GM19463 (cell line): ENCODE measurements at regions not wholly inside any gene's neighbourhood (a gene's known extent, or its start where the extent isn't known, plus 50 kb on each side); places are given as distances from the start of the nearest gene placed in this dataset.

Experiments
- ATAC-seq: cut with Tn5 transposase; IDR thresholded peaks from one replicate; pipeline ENCODE4 v1.9.1; 2021; ENCODE audit warnings: mild to moderate bottlenecking, moderate library complexity; ENCODE audit not compliant: unreplicated experiment

DNA sequence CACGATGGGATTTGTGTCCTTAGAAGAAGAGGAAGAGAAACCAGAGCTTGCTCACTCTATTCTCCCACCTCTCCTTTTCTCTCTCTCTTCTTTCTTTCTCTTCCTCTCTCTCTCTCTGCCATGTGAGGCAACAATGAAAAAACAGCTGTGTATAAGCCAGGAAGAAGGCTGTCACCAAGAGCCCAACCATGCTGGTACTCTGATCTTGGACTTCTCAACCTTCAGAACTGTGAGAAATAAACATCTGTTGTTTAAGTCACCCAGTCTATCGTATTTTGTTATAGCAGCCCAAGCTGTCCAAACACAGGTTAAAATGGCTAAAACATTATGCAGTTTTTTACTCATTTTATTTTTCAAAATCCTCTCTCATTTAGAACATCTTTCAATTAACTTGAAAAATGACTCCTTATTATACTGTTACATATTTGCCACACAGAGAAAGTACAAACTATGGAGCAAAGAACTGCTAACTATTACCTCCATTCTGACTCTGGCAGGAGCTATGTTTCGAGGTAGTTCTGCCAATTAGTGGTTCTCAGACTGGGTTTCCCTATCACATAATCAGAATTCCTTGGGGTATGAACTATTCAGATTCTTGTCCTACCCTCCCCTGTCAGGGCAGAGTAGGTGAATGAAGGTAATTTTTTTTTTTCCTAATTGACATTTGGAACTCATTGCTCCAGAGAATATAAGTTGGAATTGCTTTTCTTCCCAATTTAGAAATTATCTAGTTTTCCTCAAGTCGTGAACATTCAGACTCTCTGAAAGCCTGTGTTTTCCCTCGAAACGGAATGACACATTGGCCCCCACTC is 434.6 kb downstream of the ENC1 start:
- no peak for ATAC-seq

DNA sequence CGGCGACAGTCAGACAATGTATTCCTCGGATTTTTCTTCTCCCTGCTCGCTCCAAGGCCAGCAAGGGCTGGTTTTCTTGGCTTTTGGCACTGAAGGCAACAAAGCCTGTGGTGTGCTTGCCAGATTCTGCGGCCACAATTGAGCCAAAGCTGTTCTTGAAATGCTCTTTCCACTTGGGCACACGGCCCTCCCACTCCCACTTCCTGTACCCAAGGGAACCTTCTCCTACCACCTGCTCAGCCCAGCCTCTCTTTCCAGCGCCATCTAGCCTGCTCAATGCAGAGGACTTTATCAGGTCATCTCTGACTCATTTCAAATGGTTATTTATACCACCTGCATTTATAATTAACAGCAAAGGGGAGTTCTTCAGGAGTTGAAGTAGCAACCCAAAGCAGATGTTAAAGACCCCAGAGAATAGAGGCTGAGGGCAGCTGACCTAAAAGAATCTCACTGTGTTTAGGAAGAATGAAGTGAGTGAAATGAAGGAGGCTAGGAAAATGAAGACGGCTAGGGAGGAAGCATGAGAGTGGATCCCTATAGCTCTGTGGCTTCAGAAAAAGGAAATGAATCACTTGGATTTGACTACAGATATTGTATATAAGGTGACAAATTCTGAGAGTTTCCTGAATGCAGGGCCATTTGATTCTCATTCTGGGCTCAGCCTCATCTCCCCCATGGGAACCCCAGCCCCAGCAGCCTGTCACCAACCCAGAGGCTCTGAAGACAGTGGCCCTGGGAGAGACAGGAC is 439.0 kb downstream of the ENC1 start:
- peak; percentile 59 for ATAC-seq

DNA sequence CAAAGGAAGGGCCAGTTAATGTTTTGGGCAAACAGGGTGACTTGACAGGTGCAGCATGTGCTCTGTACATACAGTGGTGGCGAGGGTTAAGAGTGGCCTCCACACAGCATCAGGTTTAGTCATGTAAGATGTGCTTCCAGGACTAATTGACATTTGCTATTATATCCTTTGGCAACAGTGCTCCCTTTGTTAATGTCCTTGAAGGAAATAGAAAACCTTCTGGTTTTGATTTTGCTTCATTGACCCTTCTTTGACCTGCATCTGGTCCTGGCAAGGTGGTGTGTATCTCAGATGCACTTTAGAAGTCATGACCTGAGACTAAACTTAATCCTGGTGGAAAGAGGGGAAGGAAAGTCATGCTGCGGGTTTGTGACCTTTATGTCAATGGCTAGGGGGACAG is 440.0 kb downstream of the ENC1 start:
- ATAC-seq = no peak

DNA sequence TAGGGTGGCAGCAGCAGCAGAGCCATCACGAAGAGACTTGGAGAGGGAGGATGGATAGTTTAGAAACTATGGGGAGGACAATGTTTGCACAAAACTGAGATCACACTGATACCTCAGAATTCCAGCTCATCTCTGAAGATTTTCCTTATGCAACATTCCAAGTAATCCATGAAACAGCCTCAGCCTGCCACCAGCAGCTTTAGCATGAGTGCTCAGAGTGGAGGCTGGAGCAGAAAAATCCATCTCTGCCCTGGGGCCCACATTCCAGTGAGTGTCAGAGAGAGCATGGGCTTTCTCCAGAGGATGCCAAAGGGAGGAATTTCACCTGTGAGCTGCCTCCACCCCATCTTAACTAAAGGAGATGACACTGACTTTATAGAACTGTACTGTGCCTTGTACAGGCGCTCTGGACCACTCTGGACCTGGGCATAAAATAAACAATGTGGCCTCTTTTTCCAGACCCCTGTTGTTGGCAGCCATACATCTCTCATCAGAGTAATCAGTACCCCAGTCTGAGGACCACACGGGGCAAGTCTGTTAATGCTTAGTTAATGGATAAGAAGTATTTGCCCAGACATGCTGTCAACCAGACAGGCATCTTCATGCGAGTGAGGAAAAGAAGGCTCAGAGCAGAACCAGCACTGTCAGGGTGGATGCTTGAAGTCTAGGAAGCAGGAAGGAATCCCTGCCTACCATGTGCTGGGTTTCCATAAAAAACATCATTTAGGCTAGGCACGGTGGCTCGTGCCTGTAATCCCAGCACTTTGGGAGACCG is 440.9 kb downstream of the ENC1 start:
- ATAC-seq = no peak

DNA sequence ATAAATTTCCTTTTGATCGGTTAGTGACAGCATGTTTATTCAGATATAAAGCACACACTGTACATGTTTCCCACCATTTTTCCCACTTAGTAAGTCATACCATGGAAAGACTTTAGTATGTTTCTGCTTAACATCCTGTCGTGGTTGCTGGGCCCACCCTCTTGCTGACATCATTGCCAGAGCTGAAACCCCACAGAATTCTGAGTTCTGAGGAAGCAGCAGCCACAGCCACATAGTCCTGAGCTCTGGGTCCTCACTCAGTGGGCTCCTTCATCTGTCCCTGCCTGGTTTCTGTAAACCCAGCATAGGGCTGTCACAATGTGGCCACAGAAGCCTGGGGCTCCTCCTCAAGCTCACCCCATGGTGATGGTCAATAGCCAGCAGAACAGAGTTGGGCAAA is 441.5 kb downstream of the ENC1 start:
- ATAC-seq = no peak

DNA sequence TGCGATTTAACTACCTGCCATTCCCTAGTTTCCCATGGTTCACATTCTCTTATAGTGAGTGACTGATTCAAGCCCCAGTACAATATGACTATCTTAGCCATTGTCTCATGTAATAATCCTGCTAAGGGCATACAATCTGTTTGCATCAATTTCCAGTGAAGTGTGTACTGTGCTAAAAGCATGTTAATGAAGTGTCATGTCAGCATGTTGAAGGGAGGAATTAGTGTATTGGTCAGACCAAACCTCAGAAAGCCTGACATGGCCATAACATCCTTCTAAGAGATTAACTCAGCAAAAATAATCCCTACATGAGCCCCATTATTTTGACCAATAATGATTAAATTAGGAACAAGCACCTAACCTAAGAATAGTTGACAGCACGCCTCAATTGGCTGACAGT is 442.4 kb downstream of the ENC1 start:
- ATAC-seq = no peak

DNA sequence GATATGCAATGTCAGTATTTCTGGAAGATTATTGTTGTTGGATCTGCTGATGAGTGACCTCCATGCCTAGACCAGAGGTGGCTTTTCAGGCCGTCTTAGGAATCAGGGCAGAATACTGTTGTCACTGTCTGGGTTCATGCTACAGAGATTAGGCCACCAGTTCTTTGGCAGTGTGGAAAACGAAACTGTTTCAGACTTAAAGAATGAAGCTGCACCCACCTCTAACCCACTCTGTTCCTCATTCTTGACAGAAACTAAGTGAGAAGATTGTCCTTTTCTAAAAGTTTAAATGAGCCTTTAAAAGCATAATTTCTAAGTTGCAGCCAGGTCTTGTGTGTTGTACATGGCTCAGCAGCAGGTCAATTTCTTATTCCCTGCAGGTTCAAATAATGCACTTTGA is 444.3 kb downstream of the ENC1 start:
- ATAC-seq = peak; percentile 69

DNA sequence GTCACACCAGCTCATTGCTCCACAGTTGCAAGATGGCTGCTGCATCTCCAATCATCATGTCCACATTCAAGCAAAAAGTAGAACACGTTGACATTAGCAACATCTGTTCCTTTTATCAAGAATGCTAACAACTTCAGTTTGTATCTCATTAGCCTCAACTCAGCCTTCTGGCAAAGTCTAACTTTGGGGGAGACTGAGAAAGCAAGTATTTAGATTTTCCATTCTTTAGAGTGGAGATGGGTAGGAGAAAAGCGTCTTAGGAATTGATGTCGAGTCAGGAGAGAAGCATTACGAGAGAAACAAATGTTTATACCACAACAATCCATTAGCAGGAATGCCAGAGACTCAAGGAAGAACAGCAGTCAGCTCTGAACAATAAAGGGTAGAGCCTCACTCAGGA is 446.3 kb downstream of the ENC1 start:
- ATAC-seq = no peak

DNA sequence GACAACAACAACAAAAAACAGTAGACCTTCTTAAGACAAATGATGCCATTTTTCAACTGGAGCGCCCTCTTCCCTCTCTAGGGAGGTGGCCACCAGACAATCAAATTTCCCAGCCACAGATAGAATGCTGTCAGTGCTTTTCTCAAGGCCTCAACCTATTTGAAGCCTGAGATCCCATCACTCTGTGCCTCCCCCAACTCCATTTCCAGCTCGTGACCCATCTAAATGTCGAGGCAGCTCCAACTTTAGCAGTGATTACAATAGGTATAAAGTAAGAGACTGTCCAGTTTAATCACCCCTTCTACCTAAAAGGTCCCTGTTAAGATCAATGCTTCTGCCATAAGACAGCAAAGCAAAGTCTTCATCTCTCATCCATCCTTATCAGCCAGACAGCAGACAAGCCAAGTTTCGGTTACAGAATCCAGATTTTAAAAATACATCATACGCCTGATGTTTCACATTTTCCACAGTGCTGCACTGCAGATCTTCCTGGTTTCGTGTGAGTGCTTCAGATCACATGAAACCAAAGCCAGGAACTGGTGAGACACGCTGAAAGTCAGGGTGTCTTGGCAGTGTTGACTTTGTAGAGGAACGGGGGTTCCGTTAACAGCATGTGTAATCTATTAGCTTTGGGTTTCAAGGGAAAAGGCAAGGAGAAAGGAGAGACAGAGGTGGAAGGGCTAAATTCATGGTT is 447.8 kb downstream of the ENC1 start:
- no peak for ATAC-seq

DNA sequence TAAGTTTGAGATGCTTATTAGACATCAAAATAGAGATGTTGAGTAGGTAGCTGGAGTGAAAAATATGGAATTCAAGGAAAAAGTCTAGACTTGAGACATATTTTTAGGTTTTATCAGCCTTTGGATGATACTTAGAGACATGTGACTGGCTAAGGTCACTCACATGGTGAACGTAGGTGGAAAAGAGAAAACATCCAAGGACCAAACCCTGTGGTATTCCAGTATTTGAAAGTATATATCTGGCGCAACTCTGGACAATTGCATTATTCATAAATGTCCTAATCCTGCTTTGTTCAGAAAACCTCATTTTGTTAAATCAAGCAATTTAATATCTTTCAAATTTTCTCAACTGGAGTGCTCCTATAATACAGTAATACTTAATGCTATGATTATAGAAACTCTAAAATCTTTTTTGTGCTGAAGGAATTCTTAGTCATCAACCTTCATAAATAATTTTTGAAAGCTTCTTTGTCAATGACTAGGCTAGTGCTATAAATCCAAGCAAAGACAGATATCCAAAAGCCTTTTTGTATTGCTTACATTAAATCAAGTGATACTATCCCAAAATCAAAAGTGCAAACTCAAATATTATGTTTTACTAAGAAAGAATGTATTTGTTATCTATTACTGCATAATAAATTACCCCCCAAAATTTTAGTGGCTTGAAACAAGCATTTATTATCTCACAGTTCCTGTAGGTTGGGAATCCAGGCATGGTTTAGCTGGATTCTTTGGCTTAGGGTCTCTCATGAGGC is 452.0 kb downstream of the ENC1 start:
- ATAC-seq = no peak

DNA sequence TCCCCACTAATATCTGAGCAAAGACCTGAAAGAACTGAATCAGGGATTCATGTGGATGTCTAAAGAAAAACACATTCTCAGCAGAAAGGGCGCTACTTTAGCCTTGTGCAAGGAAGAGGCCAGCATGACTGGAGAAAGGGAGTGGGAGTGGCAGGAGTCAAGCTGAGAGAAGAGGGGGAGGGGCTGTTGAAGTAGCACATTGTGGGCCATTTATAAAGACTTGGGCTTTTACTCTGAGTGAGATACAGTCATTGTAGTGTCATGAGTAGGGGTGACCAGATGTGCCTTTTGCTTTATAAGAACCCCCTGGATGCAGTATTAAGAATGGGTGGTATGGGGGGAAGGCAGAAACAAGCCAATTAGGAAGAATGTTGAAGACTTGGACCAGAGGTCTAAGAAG is 452.8 kb downstream of the ENC1 start:
- no peak for ATAC-seq

DNA sequence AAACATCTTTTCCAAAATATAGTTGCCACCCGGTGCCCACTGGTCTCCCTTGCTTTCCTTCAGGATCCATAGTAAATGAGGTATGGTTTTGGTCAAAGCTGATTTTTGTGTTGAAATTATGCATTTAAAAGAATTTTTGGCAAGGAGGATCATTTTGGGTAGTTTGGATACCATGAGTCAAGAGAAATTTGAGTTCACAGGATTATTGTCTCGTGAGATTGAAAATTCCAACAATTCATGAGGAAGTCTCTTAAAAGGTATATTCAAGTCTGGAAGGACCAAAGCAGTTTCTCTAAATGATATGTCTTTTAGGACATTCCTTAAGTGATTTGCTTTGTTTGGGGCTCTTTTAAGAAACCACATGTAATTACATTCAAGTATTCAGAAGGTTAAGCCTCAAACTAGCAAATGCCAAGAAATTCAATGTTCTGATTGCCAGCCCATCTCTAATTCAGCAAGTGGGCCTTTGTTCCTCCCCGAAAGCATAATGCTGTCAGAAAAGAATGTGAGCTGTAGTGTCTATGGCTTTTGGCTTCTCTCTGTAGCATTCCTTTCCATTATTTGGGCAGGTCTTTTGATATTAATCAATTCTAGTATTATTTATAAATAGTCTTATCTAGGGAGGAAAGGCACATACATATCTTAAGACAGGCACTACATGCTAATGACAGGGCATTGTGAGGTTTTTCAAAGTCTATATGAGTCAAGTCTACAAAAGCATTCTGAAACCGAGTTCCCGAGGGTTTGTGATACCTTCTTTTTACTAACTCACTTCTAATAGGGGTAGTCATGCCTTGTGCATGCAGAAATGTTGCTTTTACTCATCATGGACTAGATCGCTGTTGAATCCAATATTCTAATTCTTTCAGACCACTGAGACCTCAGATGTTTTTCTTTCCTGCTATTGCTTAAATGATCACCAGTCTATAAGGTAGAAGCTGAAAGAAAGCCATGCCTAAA is 453.9 kb downstream of the ENC1 start:
- no peak for ATAC-seq

DNA sequence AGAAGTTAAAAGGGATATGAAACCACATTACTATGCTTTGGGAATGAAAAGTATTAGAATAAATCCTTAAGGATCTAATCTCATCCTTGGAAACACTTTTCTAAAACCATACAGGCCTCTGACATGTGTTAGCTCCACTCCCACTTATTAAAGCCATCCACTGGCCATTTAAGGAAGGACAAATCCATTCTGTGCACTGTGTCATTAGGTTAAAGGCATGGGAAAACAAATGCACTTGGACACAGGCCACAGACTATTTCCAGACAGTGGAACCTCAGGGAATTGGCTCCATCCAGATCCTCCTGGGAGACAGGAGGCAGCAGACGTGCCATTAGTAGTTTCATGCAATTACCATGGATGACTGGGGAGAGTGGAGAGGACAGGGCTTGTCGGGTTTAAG is 454.9 kb downstream of the ENC1 start:
- no peak for ATAC-seq

DNA sequence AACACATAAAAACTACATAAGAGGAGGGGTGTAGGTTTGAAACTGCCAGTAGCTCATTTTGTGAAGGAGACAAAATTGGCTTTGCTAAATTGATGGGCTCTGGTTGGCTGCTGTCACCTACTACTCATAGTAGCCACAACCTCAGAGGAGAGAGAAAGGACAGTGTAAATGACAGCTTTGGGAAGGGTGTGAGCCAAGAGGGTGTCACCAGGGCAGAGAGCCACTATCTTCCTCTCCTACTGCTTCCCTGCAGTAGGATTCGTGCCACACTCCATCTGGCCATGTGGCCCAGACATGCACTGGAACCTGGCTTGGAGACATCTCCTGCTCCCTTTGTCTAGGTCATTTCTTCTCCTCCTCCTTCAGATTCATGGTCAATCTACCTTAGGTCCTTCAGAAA is 455.9 kb downstream of the ENC1 start:
- ATAC-seq = no peak

DNA sequence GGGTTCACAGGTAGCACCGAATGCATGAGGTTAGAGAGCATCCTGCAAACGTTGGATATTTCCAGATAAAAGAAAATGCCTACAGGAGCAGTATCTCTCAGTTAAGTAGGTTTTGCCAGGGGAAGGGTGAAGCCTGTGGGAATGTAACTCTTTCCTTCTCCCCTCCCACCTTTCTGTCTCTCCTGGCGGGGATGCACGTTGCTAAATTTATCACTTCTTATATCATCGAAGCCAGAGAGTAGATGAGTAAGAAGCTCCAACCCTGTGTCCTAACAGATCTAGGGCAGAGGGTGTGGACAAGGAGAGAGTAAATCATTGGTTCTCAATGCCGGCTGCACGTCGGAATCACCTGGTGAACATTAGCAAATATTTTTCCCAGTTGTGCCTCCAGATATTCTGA is 457.5 kb downstream of the ENC1 start:
- no peak for ATAC-seq

DNA sequence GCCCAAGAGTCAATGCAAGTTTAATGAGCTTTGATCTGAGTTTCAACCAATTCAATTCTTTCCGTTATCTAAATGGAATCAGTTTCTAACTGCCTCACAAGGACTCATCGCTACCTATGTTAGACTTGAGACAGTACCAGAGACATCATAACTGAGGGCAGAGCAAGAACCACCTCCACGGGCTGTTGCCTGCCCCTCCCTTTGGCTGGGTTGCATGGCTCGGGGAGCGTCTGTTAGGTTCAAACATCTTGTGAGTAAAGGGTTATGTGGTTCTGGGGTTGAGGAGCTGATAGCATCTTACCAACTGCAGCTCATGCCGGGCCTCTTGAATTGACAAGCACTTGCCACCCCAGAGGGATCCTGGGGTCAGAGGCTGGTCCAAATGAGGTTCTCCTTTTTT is 457.9 kb downstream of the ENC1 start:
- no peak for ATAC-seq

DNA sequence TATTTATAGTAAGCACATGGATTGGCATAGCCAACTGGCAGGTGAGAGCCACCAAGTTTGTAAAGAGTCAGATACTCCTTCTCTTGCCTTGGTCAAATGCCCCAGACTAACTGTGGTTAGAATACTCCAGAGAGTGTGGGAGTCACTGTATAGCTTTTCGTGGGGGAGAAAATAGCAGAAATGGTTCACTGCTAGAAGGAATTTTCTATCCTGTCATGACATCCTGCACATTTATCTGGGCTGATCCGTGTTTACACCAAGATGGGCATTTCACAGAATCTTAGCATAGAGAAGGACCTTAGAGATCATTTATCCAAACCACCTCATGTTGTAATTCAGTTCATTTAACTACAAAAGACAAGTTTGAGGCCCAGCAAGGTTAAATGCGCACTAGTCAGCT is 460.8 kb downstream of the ENC1 start:
- no peak for ATAC-seq

DNA sequence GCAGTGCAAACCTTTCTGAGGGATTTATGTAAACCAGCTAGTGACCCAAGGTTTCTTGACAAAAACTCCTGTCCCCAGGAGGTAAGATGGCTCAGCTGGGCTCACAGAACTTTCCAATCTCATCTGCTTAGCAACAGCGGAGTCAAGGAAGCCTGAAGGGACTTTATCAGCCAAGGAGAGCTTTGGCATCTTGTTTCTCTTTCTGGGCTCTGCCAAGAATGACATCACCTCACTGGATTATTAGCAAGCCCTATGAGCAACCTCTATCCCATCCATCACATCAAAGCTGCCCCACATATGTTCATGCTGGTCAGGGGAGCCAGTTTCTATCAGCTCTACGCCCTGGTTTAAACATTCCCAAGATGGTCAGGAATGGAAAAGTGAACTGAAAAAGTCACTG is 461.3 kb downstream of the ENC1 start:
- no peak for ATAC-seq

DNA sequence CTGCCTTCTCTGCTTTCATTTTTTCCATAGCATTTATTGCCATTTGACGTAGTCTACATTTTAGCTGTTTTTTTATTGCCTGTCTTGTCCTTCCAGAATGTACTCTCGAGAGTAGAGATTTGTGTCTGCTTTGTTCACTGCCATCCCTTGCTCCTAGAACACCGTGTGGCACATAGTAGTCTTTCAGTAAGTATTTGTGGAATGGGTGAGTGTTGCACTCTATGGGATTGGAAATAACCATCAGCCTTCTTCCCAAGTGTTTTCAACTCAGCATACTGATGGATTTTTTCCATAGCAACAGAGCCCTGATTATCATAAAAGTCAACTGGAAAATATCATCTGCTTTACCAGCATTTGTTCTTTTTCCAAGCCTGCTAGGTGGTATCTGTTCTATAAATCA is 462.6 kb downstream of the ENC1 start:
- no peak for ATAC-seq
